ENCODE measurements at regions not wholly inside any gene's neighbourhood (a gene's known extent, or its start where the extent isn't known, plus 50 kb on each side); places are given as distances from the start of the nearest gene placed in this dataset.
A peak's percentile ranks its signal among the peaks of the same experiment; 100 is the strongest.

DNA sequence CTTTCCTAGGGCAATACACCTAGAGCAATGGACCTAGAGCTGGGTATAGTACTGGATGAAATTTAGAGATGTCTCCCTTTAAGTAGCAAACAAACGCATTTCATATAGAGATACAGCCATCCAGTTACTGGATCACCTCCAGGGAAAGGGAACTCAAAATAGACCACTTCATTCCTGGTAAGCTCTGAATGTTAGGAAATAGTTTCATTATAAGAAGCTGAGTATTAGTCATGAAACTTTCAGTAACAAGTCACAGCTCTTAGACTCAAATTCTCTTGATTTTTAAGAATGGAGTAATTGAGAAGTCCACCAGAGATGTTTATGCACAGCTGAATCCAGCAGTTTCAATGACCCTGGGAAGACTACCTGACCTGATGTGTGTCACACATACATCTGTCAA is 221.9 kb downstream of the FAM76B start:
- Histone ChIP-seq H3K4me3 (no peak overlapping the region), H3K27ac (no peak overlapping the region), H3K9me3 (peaks cover 0 to 18% (median 0%) of the 10 kb centered on the region in 11 donors), H3K4me1 (peaks cover 0 to 14% (median 0%) of the 10 kb centered on the region in 9 donors), H3K36me3 (no peaks in the 10 kb centered on the region), H3K27me3 (no peaks in the 10 kb centered on the region)
- 37 to 48% methylated on average over 1 of the region's 1 CpG for WGBS, 2 donors
- TF ChIP-seq, protein P1, sequence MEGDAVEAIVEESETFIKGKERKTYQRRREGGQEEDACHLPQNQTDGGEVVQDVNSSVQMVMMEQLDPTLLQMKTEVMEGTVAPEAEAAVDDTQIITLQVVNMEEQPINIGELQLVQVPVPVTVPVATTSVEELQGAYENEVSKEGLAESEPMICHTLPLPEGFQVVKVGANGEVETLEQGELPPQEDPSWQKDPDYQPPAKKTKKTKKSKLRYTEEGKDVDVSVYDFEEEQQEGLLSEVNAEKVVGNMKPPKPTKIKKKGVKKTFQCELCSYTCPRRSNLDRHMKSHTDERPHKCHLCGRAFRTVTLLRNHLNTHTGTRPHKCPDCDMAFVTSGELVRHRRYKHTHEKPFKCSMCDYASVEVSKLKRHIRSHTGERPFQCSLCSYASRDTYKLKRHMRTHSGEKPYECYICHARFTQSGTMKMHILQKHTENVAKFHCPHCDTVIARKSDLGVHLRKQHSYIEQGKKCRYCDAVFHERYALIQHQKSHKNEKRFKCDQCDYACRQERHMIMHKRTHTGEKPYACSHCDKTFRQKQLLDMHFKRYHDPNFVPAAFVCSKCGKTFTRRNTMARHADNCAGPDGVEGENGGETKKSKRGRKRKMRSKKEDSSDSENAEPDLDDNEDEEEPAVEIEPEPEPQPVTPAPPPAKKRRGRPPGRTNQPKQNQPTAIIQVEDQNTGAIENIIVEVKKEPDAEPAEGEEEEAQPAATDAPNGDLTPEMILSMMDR (IDR thresholded peaks at IDR 0.05), result no peak
- no peak for DNase-seq
- intact Hi-C loops (cut with DNase I), result no loop called here
- ATAC-seq, result no peak

DNA sequence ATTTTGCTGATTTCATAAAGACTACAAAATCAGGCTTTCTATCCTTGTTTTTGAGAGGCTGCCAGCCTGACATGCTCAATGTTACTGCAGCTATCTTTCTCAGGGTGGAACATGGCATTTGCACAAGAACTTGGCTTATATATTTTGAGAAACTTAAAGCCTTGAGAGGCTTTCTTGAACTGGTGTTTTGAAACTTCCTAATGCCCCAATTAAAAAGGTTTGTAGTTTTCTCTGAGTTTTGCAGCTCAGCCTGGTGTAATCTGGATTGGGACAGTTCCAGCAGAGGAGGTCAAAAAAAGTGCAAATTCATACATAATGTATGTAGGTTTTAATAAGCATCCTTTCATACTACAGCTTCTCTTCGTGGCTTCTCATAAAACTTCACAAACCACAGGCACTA is 223.4 kb downstream of the FAM76B start:
- Histone ChIP-seq H3K36me3 (no peaks in the 10 kb centered on the region), H3K27ac (no peak overlapping the region), H3K9me3 (peaks cover 0 to 18% (median 0%) of the 10 kb centered on the region in 11 donors), H3K4me1 (peaks cover 0 to 14% (median 0%) of the 10 kb centered on the region in 9 donors), H3K27me3 (no peaks in the 10 kb centered on the region), H3K4me3 (no peak overlapping the region)
- intact Hi-C loops (cut with DNase I), result no loop called here
- ATAC-seq (no peak), DNase-seq (no peak)
- 59 to 63% methylated on average over 1 of the region's 1 CpG for WGBS, 2 donors
- TF ChIP-seq, protein P1 (IDR thresholded peaks at IDR 0.05), result no peak

DNA sequence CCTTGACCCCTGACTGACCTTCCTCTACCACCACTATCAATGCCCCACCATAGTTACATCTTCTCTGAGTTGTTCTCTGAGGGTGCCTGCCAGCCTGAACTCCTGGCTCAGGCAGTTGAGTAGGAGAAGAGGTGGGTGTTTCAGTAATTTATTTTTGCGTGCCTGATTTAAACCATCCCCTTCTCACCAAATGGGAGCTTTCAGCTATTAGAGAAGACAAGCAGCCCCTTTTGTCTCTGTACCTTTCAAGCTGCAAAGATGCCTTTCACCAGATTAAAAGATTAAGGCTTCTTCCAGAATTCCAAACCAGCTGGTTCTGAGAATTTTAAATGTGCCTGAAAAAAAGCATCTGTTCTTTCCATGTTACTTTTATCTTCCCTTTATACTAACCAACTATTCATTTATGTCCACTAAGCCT is 223.8 kb downstream of the FAM76B start:
- Histone ChIP-seq H3K27me3 (no peaks in the 10 kb centered on the region), H3K4me1 (peaks cover 0 to 14% (median 0%) of the 10 kb centered on the region in 9 donors), H3K27ac (no peak overlapping the region), H3K9me3 (peaks cover 0 to 18% (median 0%) of the 10 kb centered on the region in 11 donors), H3K4me3 (no peak overlapping the region), H3K36me3 (no peaks in the 10 kb centered on the region)
- ATAC-seq (no peak), DNase-seq (no peak)
- TF ChIP-seq, protein P1 (IDR thresholded peaks at IDR 0.05), result no peak
- intact Hi-C loops (cut with DNase I), result no loop called here
- WGBS, 2 donors, result 58 to 79% methylated on average over 1 of the region's 1 CpG

DNA sequence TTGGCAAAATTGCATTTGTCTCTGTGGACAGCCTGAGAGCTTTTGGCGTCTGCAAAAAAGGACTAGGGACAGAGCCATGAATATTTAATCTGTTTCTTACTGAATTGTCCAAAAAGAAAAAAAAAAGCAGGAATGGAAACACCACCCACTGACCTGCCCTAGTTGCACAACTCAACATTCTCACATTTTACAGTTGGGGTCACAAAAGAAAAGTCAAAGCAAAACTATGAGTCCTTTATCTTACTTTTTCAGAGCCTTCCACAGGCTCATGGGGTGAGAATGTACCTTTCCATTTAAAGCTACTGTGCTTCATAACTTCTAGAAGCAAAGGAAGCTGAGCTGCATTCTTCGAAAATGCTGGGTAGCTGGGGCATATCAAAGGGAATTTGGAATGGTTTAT is 225.7 kb downstream of the FAM76B start:
- no peak overlapping the region for H3K4me3 ChIP-seq
- DNase-seq, result no peak
- peak in 3 of 8 donors; percentile 29 to 41 (median 30) for ATAC-seq
- no peak overlapping the region for H3K27ac ChIP-seq
- H3K36me3 ChIP-seq, result no peaks in the 10 kb centered on the region
- H3K27me3 ChIP-seq, result no peaks in the 10 kb centered on the region
- peaks cover 0 to 5% (median 0%) of the 10 kb centered on the region in 11 donors for H3K9me3 ChIP-seq
- peaks cover 0 to 17% (median 0%) of the 10 kb centered on the region in 9 donors for H3K4me1 ChIP-seq
- intact Hi-C loops (cut with DNase I), result no loop called here
- TF ChIP-seq, protein P1 (IDR thresholded peaks at IDR 0.05), result no peak
- 36 to 37% methylated on average over 2 of the region's 2 CpGs for WGBS, 2 donors
